Caco-2 (cell line): ENCODE measurements at regions not wholly inside any gene's neighbourhood (a gene's known extent, or its start where the extent isn't known, plus 50 kb on each side); places are given as distances from the start of the nearest gene placed in this dataset.
A peak's percentile ranks its signal among the peaks of the same experiment; 100 is the strongest.

Experiments used
- BruUV-seq: library from RNA; stranded (reverse); fragments of 400-500 nt; replicated peaks from 2 replicates; lab custom pipeline; 2021; lab: Mats Ljungman, UMichigan
- CTCF ChIA-PET: fragments of 300-600 bp; sonication (Branson Sonifier 250); formaldehyde crosslinking; loops from one replicate; lab custom pipeline; 2022; ENCODE audit warnings: antibody characterized with exemption; lab: Charles Lee
- POLR2A ChIA-PET: fragments of 300-600 bp; sonication (Branson Sonifier 250); formaldehyde crosslinking; loops from one replicate; lab custom pipeline; 2022; ENCODE audit warnings: antibody characterized with exemption; lab: Charles Lee
- DNase-seq, 2 experiments: peaks; one replicate each; pipeline versions ENCODE4 v3.0.0 to v3.0.0-alpha.2; 2020 to 2022
- H3K27me3 ChIP-seq: replicated peaks from 2 replicates; pipeline ENCODE4 v1.6.0; 2011; ENCODE audit warnings: low read length; ENCODE audit not compliant: control insufficient read depth, insufficient read depth
- H3K36me3 ChIP-seq: 2 replicates; pipeline ENCODE4 v1.5.1; 2011; ENCODE audit warnings: low read length; ENCODE audit not compliant: control insufficient read depth, insufficient read depth
- H3K4me1 ChIP-seq: fragments of 250-450 bp; sonication (Bioruptor Pico); 2 replicates; pipeline ENCODE4 v1.5.1; 2020; ENCODE audit warnings: mild to moderate bottlenecking
- H3K4me3 ChIP-seq: 2 replicates; pipeline ENCODE4 v1.5.1; 2011; ENCODE audit warnings: low read depth, mild to moderate bottlenecking, control low read depth, low read length
- H3K9me3 ChIP-seq: fragments of 250-450 bp; sonication (Bioruptor Pico); 2 replicates; pipeline ENCODE4 v1.5.1; 2020; ENCODE audit warnings: mild to moderate bottlenecking, moderate library complexity
- H3K27ac Mint-ChIP-seq: one replicate; pipeline ENCODE4 v1.8.0; 2022; ENCODE audit warnings: mixed read lengths; ENCODE audit not compliant: unreplicated experiment
- H3K27me3 Mint-ChIP-seq: one replicate; pipeline ENCODE4 v1.8.0; 2022; ENCODE audit warnings: mixed read lengths; ENCODE audit not compliant: insufficient read depth, unreplicated experiment
- H3K36me3 Mint-ChIP-seq: one replicate; pipeline ENCODE4 v1.8.0; 2022; ENCODE audit warnings: mild to moderate bottlenecking, mixed read lengths; ENCODE audit not compliant: insufficient read depth, unreplicated experiment
- H3K4me1 Mint-ChIP-seq: one replicate; pipeline ENCODE4 v1.8.0; 2022; ENCODE audit warnings: low read depth, mixed read lengths; ENCODE audit not compliant: unreplicated experiment
- H3K4me3 Mint-ChIP-seq: one replicate; pipeline ENCODE4 v1.8.0; 2022; ENCODE audit warnings: mild to moderate bottlenecking, moderate library complexity, mixed read lengths; ENCODE audit not compliant: unreplicated experiment
- H3K9me3 Mint-ChIP-seq: one replicate; pipeline ENCODE4 v1.8.0; 2022; ENCODE audit warnings: mixed read lengths; ENCODE audit not compliant: unreplicated experiment
- CTCF ChIP-seq, 2 experiments: fragments of 200-600 bp in 1 of 2; IDR thresholded peaks; 1 replicate in 1 of 2; 2 replicates in 1 of 2; pipeline versions ENCODE4 v1.5.1 to v1.8.0; 2011 to 2022; ENCODE audit warnings: antibody characterized with exemption in 1 of 2, control low read depth in 1 of 2, inconsistent platforms in 1 of 2, low read depth in 1 of 2, low read length in 1 of 2, mild to moderate bottlenecking in 1 of 2, moderate library complexity in 1 of 2; ENCODE audit not compliant: insufficient read depth in 1 of 2, severe bottlenecking in 1 of 2, unreplicated experiment in 1 of 2
- intact Hi-C: fragments of 100-400 bp; cut with micrococcal nuclease; formaldehyde crosslinking; loops from one replicate; pipeline ENCODE4 v1.10.0; 2022; ENCODE audit not compliant: unreplicated experiment

GRCh38 chr21:24935991-24936390, 671.3 kb downstream of the MRPL39 start:
- TF ChIP-seq CTCF (IDR thresholded peaks at IDR 0.05; ENCODE audit: insufficient read depth in 1 of 2, low read depth in 1 of 2, low read length in 1 of 2, severe bottlenecking in 1 of 2, unreplicated experiment in 1 of 2), result no peak
- no peaks in the 10 kb centered on the region for H3K36me3 Mint-ChIP-seq
- peaks cover 2% of the 10 kb centered on the region for H3K27me3 Mint-ChIP-seq
- CTCF ChIA-PET, result no interaction called here
- no peaks in the 10 kb centered on the region for H3K4me1 ChIP-seq
- no peak for DNase-seq
- no peak overlapping the region for H3K4me3 ChIP-seq
- H3K4me1 Mint-ChIP-seq, result no peaks in the 10 kb centered on the region
- no peaks in the 10 kb centered on the region for H3K27me3 ChIP-seq
- POLR2A ChIA-PET, result no interaction called here
- no peak overlapping the region for H3K4me3 Mint-ChIP-seq
- H3K9me3 ChIP-seq, result no peaks in the 10 kb centered on the region
- BruUV-seq, result no TSS peak
- no peaks in the 10 kb centered on the region for H3K36me3 ChIP-seq
- no peaks in the 10 kb centered on the region for H3K9me3 Mint-ChIP-seq
- intact Hi-C loops, result no loop called here
- H3K27ac Mint-ChIP-seq, result no peak overlapping the region

- Mint-ChIP-seq H3K36me3 (no peaks in the 10 kb centered on the region), H3K9me3 (no peaks in the 10 kb centered on the region), H3K4me3 (no peak overlapping the region), H3K27ac (no peak overlapping the region), H3K27me3 (no peaks in the 10 kb centered on the region), H3K4me1 (peaks cover 9% of the 10 kb centered on the region)
- POLR2A ChIA-PET, result no interaction called here
- no peaks in the 10 kb centered on the region for H3K27me3 ChIP-seq
- CTCF ChIA-PET, result no interaction called here
- peak in 1 of 2 experiments; percentile 1 for DNase-seq
- TF ChIP-seq CTCF (IDR thresholded peaks at IDR 0.05; ENCODE audit: insufficient read depth in 1 of 2, low read depth in 1 of 2, low read length in 1 of 2, severe bottlenecking in 1 of 2, unreplicated experiment in 1 of 2), result no peak
- no peak overlapping the region for H3K4me3 ChIP-seq
- BruUV-seq, result no TSS peak
- intact Hi-C loops, result no loop called here
- no peaks in the 10 kb centered on the region for H3K36me3 ChIP-seq
- H3K4me1 ChIP-seq, result 0 out of 2 replicates have a peak, but pooled peaks cover 5% of the 10 kb centered on the region
- H3K9me3 ChIP-seq, result no peaks in the 10 kb centered on the region
Observed at GRCh38 chr21:24910591-24910990, 696.7 kb downstream of the MRPL39 start.

DNA sequence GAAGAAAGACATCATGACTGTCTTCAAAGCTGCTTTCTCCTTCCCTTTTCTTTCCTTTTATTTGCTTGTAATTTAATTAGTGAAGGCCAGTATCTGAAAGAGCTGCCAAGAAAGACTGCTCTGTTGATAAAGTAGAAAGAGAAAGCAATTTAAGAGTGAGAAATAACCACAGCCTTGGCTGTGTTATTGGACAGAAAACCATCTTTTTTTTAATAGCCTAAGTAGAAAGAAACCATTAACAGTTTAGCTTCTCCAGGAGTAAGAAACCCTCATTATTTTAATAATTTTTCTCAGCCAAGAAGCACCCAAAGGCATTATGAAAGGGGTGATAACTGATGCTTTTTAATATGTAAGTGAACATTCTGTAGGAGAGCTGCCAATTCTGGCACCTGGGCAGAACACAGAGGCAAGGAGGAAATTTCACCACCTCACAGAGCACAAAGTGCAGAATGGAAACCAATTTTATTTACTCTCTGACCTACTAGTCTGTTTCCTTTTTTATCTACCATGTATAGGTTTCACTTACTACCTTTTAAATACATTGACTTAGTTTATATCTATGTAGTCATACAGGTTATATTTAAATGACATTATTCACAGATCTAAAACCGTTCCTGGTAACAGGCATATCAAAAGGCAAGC, 703.2 kb downstream of the MRPL39 start:
- no peaks in the 10 kb centered on the region for H3K4me1 Mint-ChIP-seq
- POLR2A ChIA-PET, result no interaction called here
- intact Hi-C loops, result no loop called here
- no peak for DNase-seq
- CTCF ChIA-PET, result no interaction called here
- no peaks in the 10 kb centered on the region for H3K36me3 Mint-ChIP-seq
- BruUV-seq, result no TSS peak
- Histone ChIP-seq H3K4me1 (no peaks in the 10 kb centered on the region), H3K27me3 (no peaks in the 10 kb centered on the region), H3K4me3 (no peak overlapping the region), H3K36me3 (no peaks in the 10 kb centered on the region), H3K9me3 (no peaks in the 10 kb centered on the region)
- no peaks in the 10 kb centered on the region for H3K9me3 Mint-ChIP-seq
- H3K4me3 Mint-ChIP-seq, result no peak overlapping the region
- no peaks in the 10 kb centered on the region for H3K27me3 Mint-ChIP-seq
- no peak for TF ChIP-seq CTCF (IDR thresholded peaks at IDR 0.05; ENCODE audit: insufficient read depth in 1 of 2, low read depth in 1 of 2, low read length in 1 of 2, severe bottlenecking in 1 of 2, unreplicated experiment in 1 of 2)
- H3K27ac Mint-ChIP-seq, result no peak overlapping the region
